Endometrial microvascular endothelial cells (primary cell): ENCODE measurements at regions not wholly inside any gene's neighbourhood (a gene's known extent, or its start where the extent isn't known, plus 50 kb on each side); places are given as distances from the start of the nearest gene placed in this dataset.

Experiments
- in situ Hi-C: cut with HindIII; loops from 2 replicates; pipeline ENCODE4 v1.10.0; 2017; ENCODE audit warnings: low sequenced_read_pairs, low pct_unique_long_range_greater_than_20kb; ENCODE audit errors: inconsistent ontology term

DNA sequence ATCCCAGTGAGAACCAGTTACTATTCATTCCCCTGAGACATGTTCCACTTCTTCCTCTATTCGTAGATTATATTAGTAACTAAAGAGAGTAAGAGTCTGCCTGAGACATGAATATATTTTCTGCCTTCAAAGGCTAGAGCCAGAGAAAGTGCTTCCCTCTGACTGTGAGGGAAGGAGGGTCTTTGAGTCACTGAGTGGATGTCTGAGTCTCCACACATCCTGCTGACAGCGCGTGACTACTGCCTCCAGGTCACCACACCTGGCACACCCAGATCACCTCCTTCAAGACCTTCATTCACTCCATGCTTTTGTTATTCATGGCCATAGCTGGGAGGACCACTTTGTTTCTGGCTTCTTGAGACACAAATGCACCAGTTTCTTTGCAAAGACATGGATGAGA lies 135.6 kb downstream of the SOX2 start:
- in situ Hi-C loops, result no loop called here

DNA sequence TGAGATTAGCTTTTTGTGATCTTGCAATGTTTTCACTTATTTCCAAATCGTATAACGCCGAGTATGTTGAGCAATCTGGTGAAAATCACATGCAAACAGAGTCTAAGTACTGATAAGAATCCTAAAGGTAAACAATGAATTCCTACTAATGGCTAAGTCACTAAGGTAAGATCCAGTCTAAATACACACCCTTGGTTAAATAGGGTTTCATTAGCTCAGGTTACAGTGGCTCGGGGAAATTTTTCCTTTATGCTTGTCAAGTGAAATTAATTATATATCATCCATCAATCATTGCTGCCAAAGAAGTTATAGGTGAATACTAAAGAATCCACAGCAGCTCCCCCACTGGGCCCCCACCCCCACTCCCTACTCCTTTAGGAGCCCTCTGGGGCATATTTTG lies 139.3 kb downstream of the SOX2 start:
- in situ Hi-C loops, result no loop called here

GRCh38 chr3:181855825-181856224 lies 144.1 kb downstream of the SOX2 start:
- in situ Hi-C loops, result no loop called here

- in situ Hi-C loops, result no loop called here
These were observed 147.8 kb downstream of the SOX2 start for GRCh38 chr3:181859518-181859917.

DNA sequence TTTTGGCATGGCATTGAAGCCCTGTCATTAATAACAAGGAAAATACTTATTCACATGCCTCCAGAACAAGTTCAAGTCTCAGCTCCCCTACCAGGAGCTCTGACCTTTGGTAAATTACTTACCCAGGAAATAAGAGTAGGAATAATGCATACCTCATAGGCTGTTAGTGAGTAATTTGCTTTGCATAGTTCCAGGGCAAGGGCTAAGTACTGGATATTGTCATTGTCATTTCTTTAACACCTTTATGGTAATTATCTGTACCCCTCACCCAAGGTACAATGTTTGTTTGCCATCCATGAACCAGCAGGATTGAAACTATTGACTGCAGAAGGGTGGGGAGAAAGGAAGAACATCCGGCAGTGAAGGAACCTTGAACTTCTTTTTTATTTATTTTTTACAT lies 148.5 kb downstream of the SOX2 start:
- in situ Hi-C loops, result no loop called here

DNA sequence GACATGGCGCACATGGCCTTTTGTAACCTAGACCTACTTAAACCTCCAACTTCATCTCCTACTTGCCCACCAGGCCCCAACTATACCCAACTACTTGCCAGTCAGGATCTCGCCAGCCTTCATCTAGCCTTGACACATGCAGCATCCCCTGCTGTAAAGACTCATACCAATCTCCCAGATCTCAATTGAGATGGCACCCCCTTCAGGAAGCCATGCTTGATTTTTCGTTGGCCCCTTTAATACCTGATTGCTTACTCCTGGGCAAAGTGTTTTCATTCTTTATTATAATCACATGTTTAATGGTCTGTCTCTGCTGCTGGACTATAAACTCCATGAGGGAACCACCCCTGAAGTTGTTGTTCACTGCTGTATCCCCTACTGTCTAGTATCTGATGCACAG lies 150.8 kb downstream of the SOX2 start:
- in situ Hi-C loops, result no loop called here

- in situ Hi-C loops, result no loop called here
These were observed 156.9 kb downstream of the SOX2 start for GRCh38 chr3:181868576-181869082.

- in situ Hi-C loops, result no loop called here
These were observed 161.2 kb downstream of the SOX2 start for GRCh38 chr3:181872887-181873286.

- in situ Hi-C loops, result no loop called here
These were observed 168.2 kb downstream of the SOX2 start for GRCh38 chr3:181879926-181880325.

DNA sequence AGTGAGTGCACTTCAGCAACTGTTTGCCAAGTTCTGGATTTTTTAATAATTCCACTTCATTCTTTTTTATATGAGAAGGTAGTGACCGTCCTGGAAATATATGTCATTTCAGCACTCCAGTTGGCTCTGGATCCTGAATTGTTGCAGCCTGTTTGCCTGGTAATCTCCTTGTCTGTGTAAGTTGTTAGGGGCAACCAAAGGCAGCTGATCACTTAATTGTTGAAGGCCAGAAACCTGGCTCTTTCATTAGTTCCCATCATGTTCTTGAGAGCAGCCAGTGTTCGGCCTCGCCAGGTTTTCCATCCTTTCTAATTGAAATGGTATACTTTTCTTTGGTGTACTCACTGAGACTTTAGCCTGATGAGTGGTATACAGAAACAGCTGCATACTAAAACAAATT lies 168.6 kb downstream of the SOX2 start:
- in situ Hi-C loops, result no loop called here

DNA sequence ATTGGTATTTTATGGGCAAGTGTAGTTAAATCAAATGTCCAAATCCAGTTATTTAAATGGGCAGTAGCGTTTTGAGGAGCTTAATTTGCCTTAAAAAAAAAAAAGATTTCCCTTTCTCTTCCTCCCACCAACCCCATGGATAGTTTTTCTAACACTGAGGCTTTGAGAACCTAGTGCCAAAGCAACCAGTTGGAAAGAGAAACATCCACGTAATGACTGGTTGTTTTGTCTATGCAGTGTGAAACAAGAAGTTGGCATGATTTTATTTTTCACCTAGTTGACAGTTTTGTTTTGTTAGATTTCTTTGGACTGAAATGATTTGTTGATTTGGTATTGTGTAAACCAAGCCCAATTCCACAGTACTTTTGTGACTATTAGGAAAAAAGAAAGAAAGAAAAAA lies 170.0 kb downstream of the SOX2 start:
- in situ Hi-C loops, result no loop called here

- in situ Hi-C loops, result no loop called here
These were observed 174.3 kb downstream of the SOX2 start for GRCh38 chr3:181885868-181886630.

DNA sequence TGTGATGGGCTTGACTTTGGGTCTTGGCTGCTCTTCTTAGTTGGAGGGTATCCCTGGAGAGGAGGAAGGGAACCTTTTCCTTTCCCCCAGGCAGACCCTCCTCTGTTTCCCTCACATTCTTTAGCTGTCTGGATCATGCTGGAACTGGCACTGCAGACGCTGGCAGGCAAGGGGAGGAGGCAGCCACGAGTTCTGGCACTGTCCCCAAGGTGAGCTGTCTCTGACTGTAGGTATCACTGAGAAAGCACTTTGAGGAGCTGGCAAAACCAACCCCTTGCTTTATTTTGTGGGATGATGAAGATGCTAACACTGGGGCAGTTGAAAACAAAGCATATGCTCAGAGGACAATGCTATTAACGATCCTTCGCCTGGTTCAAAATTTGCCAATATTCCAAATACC lies 175.0 kb downstream of the SOX2 start:
- in situ Hi-C loops, result no loop called here

DNA sequence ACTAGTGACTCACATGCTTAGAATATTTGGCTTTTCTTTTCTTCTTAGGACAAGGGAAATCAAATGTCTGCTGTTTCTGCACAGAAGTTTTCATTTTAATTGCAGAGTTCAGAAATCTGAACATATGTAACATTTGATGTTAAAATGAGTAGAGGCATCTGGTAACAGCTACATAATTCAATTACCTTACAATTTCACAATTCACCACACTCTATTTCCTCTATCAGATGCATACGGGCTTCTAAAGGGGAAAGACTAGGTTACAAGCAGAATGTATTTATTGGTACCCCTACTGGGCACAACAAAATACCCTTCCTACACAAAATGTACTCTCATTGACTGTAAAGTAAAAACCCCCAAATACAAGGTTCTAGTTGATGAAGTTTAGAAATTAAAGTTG lies 176.0 kb downstream of the SOX2 start:
- in situ Hi-C loops, result no loop called here

GRCh38 chr3:181888234-181888633 lies 176.5 kb downstream of the SOX2 start:
- in situ Hi-C loops, result no loop called here

GRCh38 chr3:181892848-181893247 lies 181.1 kb downstream of the SOX2 start:
- in situ Hi-C loops, result no loop called here

DNA sequence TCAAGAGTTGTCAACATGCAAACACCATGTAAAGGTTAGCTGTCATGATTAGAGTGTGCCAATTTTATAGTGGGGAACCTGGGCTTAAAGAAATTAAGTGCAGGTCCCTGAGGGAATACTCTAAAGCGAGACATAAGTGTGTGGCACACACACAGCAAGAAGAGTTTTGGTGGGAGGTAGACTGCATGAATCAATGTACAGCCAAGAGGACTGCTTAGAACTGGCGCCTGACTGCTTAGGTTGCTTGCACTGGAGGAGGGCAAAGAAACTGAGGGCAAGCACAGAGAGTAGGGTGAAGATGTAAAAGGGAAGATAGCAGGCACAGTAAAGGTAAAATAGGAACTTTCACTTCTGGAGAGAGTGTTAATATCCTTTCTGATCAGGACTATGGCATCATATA lies 184.9 kb downstream of the SOX2 start:
- in situ Hi-C loops, result no loop called here

DNA sequence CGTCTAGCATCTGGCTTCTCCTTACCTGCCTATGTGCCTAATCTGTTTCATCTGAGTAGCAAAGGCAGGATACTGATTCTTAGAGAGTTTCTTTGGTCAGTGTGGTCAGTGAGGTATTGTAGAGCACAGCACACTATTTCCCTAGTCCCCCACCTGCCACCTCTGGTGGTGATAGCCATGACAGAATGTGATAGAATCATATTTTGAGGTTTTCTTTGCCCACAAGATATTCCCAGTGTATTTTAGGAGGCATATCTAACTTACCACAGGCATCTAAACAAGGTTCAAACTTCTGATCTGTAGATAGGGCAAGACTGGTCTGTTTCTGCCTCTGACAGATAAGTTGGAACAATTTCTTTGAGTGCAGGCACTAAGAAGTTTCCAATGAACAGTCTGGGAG lies 188.0 kb downstream of the SOX2 start:
- in situ Hi-C loops, result no loop called here

DNA sequence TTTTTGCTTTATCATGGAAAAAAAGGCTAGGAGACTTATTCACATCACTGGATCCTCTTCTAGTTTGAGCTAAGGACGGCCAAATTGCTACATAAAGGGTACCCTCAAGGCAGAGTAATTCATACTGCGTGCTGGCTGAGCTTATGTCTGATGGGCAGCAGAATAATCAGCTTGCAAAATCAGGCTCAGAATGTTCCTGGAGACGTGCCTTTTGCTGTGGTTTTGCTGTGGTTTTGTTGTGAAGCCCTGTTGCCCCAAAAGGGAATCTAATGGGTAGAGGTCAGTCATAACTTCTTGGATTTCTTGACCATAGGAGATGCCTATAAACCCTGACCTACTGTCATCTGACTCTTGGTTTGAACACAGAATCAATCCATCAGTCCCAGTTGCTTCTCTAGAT lies 189.9 kb downstream of the SOX2 start:
- in situ Hi-C loops, result no loop called here

- in situ Hi-C loops, result no loop called here
These were observed 194.6 kb downstream of the SOX2 start for GRCh38 chr3:181906338-181906737.

DNA sequence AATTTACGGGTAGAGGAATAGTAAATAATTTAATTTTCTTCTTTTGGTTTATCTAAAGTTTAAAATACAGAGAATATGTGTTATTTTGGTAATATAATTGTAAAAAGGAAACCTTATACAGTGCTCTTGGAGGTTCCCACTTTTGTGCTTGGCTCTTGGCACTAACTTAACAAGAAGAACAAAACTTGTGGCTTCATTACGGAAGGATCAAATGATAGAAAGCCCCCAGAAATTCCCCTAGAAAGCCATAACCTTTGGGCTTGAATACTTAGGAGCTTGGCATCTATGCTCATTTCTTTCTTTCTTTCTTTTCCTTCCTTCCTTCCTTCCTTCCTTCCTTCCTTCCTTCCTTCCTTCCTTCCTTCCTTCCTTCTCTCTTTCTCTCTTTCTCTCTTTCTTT lies 197.5 kb downstream of the SOX2 start:
- in situ Hi-C loops, result no loop called here
